B cell (primary cell): ENCODE measurements at regions not wholly inside any gene's neighbourhood (a gene's known extent, or its start where the extent isn't known, plus 50 kb on each side); places are given as distances from the start of the nearest gene placed in this dataset.

Experiments
- ATAC-seq: fragments of 200-7000 bp; cut with Tn5 transposase; one replicate; pipeline ENCODE4 v1.10.0; 2021; ENCODE audit warnings: low read depth, mild to moderate bottlenecking, moderate number of reproducible peaks, moderate library complexity
- CTCF ChIA-PET: fragments of 350-600 bp; sonication (Branson Sonifier 250); formaldehyde crosslinking; loops from one replicate; lab custom pipeline; 2021; ENCODE audit warnings: antibody characterized with exemption, inconsistent platforms; lab: Charles Lee
- POLR2A ChIA-PET: fragments of 350-600 bp; sonication (Branson Sonifier 250); formaldehyde crosslinking; loops from one replicate; lab custom pipeline; 2021; ENCODE audit warnings: antibody characterized with exemption; lab: Charles Lee
- DNase-seq: peaks from one replicate; pipeline ENCODE4 v3.0.0; 2013
- H2AFZ ChIP-seq: 2 replicates; pipeline ENCODE4 v1.6.1; 2012; ENCODE audit warnings: mild to moderate bottlenecking, low read depth, low read length; ENCODE audit not compliant: insufficient read depth, poor library complexity, severe bottlenecking
- H3K27ac ChIP-seq, 2 donors: 1 replicate in 1 of 2; 2 replicates in 1 of 2; pipeline ENCODE4 v1.5.1; 2012 to 2013; ENCODE audit warnings: low read length in 2 of 2, mild to moderate bottlenecking in 2 of 2, moderate library complexity in 1 of 2
- H3K27me3 ChIP-seq, 4 experiments: fragments of 200-600 bp in 1 of 4; sonication (generic) in 1 of 4; replicated peaks in 1 of 4; 1 replicate in 2 of 4; 2 replicates in 2 of 4; pipeline versions ENCODE4 v1.6.1 to v1.7.0; 2013 to 2016; ENCODE audit warnings: low read length in 3 of 4, mild to moderate bottlenecking in 2 of 4, mixed read lengths in 1 of 4, moderate library complexity in 1 of 4; ENCODE audit not compliant: insufficient read depth in 4 of 4, control insufficient read depth in 3 of 4; ENCODE audit errors: control extremely low read depth in 1 of 4
- H3K36me3 ChIP-seq, 2 experiments: replicated peaks in 1 of 2; 1 replicate in 1 of 2; 2 replicates in 1 of 2; pipeline versions ENCODE4 v1.6.1 to v1.7.1; 2013; ENCODE audit warnings: low read length in 1 of 2; ENCODE audit not compliant: insufficient read depth in 2 of 2, control insufficient read depth in 1 of 2; ENCODE audit errors: control extremely low read depth in 1 of 2, extremely low read depth in 1 of 2
- H3K4me1 ChIP-seq, 2 donors: fragments of 200-600 bp in 1 of 2; sonication (generic) in 1 of 2; 1 replicate in 1 of 2; 2 replicates in 1 of 2; pipeline versions ENCODE4 v1.5.1 to v1.6.1; 2013 to 2017; ENCODE audit warnings: low read length in 2 of 2; ENCODE audit not compliant: control insufficient read depth in 2 of 2, insufficient read depth in 2 of 2
- H3K4me2 ChIP-seq: replicated peaks from 2 replicates; pipeline ENCODE3; 2012; ENCODE audit warnings: mild to moderate bottlenecking, low read depth, low read length; ENCODE audit not compliant: poor library complexity, severe bottlenecking
- H3K4me3 ChIP-seq, 5 experiments: fragments of 200-600 bp in 1 of 5; sonication (generic) in 1 of 5; 1 replicate in 3 of 5; 2 replicates in 2 of 5; pipeline versions ENCODE4 v1.5.1 to v1.7.0; 2011 to 2016; ENCODE audit warnings: low read length in 4 of 5, mild to moderate bottlenecking in 4 of 5, low read depth in 2 of 5, control low read depth in 1 of 5, moderate library complexity in 1 of 5; ENCODE audit not compliant: insufficient read depth in 1 of 5; ENCODE audit errors: control extremely low read depth in 1 of 5, extremely low read depth in 1 of 5
- H3K79me2 ChIP-seq: fragments of 200-600 bp; sonication (generic); one replicate; pipeline ENCODE4 v1.6.0; 2016; ENCODE audit warnings: low read length; ENCODE audit not compliant: control insufficient read depth, insufficient read depth
- H3K9ac ChIP-seq: fragments of 200-600 bp; sonication (generic); 2 replicates; pipeline ENCODE4 v1.6.1; 2017; ENCODE audit warnings: mild to moderate bottlenecking, low read length, moderate library complexity
- H3K9me3 ChIP-seq, 3 donors: one replicate each; pipeline versions ENCODE4 v1.6.1 to v1.7.1; 2013; ENCODE audit warnings: low read length in 2 of 3; ENCODE audit not compliant: control insufficient read depth in 2 of 3, insufficient read depth in 1 of 3; ENCODE audit errors: control extremely low read depth in 1 of 3
- H4K20me1 ChIP-seq: 2 replicates; pipeline ENCODE4 v1.6.0; 2012; ENCODE audit warnings: mild to moderate bottlenecking, low read length; ENCODE audit not compliant: insufficient read depth, control insufficient read depth, poor library complexity, severe bottlenecking
- H3K27ac Mint-ChIP-seq: one replicate; pipeline ENCODE4 v1.8.0; 2021; ENCODE audit warnings: mixed read lengths
- H3K27me3 Mint-ChIP-seq: one replicate; pipeline ENCODE4 v1.8.0; 2021; ENCODE audit warnings: mixed read lengths
- H3K4me1 Mint-ChIP-seq: one replicate; pipeline ENCODE4 v1.8.0; 2021; ENCODE audit warnings: mixed read lengths
- H3K4me3 Mint-ChIP-seq: one replicate; pipeline ENCODE4 v1.8.0; 2021; ENCODE audit warnings: mixed read lengths
- H3K9me3 Mint-ChIP-seq: one replicate; pipeline ENCODE4 v1.8.0; 2022; ENCODE audit warnings: mixed read lengths; ENCODE audit not compliant: insufficient read depth
- EZH2 ChIP-seq: IDR thresholded peaks from 2 replicates; pipeline ENCODE4 v1.6.1; 2012; ENCODE audit warnings: borderline replicate concordance, low read depth, mild to moderate bottlenecking, moderate library complexity, low read length; ENCODE audit not compliant: insufficient read depth, poor library complexity, severe bottlenecking
- WGBS: methylation state at CpG from one replicate; pipeline ENCODE4 v1.1.5; 2013; ENCODE audit warnings: missing lambda C conversion rate; ENCODE audit not compliant: insufficient coverage; 5-methylcytosine and 5-hydroxymethylcytosine counted together
- intact Hi-C: fragments of 100-400 bp; cut with micrococcal nuclease; formaldehyde crosslinking; loops from one replicate; pipeline ENCODE4 v1.10.0; 2022
- TF ChIP-seq, protein P1 (sequence below): fragments of 200-600 bp; IDR thresholded peaks from one replicate; pipeline ENCODE4 v1.8.0; 2022; ENCODE audit warnings: antibody characterized with exemption, mild to moderate bottlenecking

DNA sequence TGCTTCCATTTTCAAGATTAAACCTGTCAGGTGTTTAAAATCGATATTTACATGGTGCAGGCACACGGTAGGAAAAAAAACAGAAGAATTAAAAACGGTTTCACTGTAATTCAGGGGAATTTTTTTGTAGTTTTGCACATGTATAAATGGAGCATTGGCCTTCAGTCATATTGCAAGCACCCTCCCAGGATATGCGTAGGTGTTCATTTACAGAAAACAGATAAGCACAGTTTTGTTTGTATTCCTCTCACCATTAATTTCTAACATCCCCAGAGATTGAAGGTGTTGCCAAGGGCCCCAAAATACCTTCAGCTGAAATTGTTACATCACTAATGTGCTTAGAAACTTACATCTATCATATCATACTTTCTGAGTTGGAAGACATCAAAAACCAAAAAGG is 427.1 kb upstream of the NR2F2 start:
- H3K36me3 ChIP-seq: no peaks in the 10 kb centered on the region
- H3K4me3 ChIP-seq: no peak overlapping the region
- ATAC-seq (no peak), DNase-seq (no peak)
- no peak overlapping the region for H3K27ac ChIP-seq
- intact Hi-C loops: no loop called here
- no peaks in the 10 kb centered on the region for H4K20me1 ChIP-seq
- WGBS: 100% methylated on average over 1 of the region's 4 CpGs
- Mint-ChIP-seq H3K4me3 (no peak overlapping the region), H3K27ac (no peak overlapping the region), H3K9me3 (no peaks in the 10 kb centered on the region), H3K27me3 (no peaks in the 10 kb centered on the region), H3K4me1 (no peaks in the 10 kb centered on the region)
- H3K9ac ChIP-seq: no peak overlapping the region
- H2AFZ ChIP-seq: no peak overlapping the region
- POLR2A ChIA-PET: no interaction called here
- no peak overlapping the region for H3K4me2 ChIP-seq
- H3K27me3 ChIP-seq: no peaks in the 10 kb centered on the region
- peaks cover 0 to 4% (median 0%) of the 10 kb centered on the region in 3 donors for H3K9me3 ChIP-seq
- H3K79me2 ChIP-seq: no peaks in the 10 kb centered on the region
- TF ChIP-seq, protein P1, sequence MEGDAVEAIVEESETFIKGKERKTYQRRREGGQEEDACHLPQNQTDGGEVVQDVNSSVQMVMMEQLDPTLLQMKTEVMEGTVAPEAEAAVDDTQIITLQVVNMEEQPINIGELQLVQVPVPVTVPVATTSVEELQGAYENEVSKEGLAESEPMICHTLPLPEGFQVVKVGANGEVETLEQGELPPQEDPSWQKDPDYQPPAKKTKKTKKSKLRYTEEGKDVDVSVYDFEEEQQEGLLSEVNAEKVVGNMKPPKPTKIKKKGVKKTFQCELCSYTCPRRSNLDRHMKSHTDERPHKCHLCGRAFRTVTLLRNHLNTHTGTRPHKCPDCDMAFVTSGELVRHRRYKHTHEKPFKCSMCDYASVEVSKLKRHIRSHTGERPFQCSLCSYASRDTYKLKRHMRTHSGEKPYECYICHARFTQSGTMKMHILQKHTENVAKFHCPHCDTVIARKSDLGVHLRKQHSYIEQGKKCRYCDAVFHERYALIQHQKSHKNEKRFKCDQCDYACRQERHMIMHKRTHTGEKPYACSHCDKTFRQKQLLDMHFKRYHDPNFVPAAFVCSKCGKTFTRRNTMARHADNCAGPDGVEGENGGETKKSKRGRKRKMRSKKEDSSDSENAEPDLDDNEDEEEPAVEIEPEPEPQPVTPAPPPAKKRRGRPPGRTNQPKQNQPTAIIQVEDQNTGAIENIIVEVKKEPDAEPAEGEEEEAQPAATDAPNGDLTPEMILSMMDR: no peak
- TF ChIP-seq EZH2: no peak
- no peaks in the 10 kb centered on the region for H3K4me1 ChIP-seq
- CTCF ChIA-PET: no interaction called here

DNA sequence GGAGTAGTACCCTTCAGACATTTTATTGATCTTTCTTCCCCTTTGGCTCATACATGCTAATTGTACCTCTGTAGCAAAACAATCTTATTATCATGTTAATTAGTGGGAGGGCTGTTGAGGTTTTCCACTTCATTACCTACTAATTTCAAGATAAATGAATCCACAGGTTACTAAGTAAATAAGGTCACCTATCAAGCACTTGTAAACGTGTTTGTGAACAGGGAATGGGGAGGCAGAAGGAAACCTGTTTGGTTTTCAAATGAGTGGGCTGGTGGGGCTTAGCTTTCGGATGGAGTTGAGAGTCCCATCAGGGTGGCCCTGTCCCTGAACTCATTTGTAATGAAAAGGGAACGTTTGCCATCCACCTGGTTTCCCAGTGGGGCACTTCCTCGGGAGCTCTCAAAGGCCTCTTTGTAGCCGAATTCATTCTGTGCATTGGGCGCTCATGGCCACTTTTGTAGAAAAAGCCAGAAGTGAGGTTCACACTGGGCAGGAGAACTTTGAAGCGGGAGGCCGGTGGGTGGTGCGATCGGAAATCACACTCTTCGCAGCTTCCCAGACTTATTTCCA is 419.8 kb upstream of the NR2F2 start:
- Histone ChIP-seq H3K27ac (no peak overlapping the region), H3K9ac (no peak overlapping the region), H3K79me2 (no peaks in the 10 kb centered on the region), H4K20me1 (no peaks in the 10 kb centered on the region), H3K4me3 (no peak overlapping the region), H3K36me3 (no peaks in the 10 kb centered on the region), H3K4me1 (no peaks in the 10 kb centered on the region), H3K4me2 (no peak overlapping the region), H3K9me3 (peaks cover 0 to 8% (median 0%) of the 10 kb centered on the region in 3 donors), H3K27me3 (peaks cover 0 to 2% (median 0%) of the 10 kb centered on the region in 4 experiments), H2AFZ (no peak overlapping the region)
- H3K4me1 Mint-ChIP-seq: no peaks in the 10 kb centered on the region
- WGBS: 93% methylated on average over 10 of the region's 11 CpGs
- CTCF ChIA-PET: no interaction called here
- H3K27ac Mint-ChIP-seq: no peak overlapping the region
- DNase-seq (no peak), ATAC-seq (no peak)
- no peak for TF ChIP-seq EZH2
- TF ChIP-seq, protein P1: no peak
- H3K27me3 Mint-ChIP-seq: no peaks in the 10 kb centered on the region
- intact Hi-C loops: no loop called here
- no peaks in the 10 kb centered on the region for H3K9me3 Mint-ChIP-seq
- no peak overlapping the region for H3K4me3 Mint-ChIP-seq
- POLR2A ChIA-PET: no interaction called here
